Suppressor macrophage (primary cell): ENCODE measurements at regions not wholly inside any gene's neighbourhood (a gene's known extent, or its start where the extent isn't known, plus 50 kb on each side); places are given as distances from the start of the nearest gene placed in this dataset.
"Not testable (repeated sequence)": the region's sequence is repeated elsewhere in the genome, so short reads cannot be mapped to it uniquely, and the experiment has no call there.

Experiments used
- DNase-seq, 4 experiments: peaks; one replicate each; pipeline ENCODE4 v3.0.0-alpha.2; 2020 to 2022

- DNase-seq = no peak
These were observed 238.3 kb upstream of the C1orf87 start for GRCh38 chr1:60311838-60312237.

- no peak for DNase-seq
These were observed 226.0 kb upstream of the C1orf87 start for GRCh38 chr1:60299581-60299980.

DNA sequence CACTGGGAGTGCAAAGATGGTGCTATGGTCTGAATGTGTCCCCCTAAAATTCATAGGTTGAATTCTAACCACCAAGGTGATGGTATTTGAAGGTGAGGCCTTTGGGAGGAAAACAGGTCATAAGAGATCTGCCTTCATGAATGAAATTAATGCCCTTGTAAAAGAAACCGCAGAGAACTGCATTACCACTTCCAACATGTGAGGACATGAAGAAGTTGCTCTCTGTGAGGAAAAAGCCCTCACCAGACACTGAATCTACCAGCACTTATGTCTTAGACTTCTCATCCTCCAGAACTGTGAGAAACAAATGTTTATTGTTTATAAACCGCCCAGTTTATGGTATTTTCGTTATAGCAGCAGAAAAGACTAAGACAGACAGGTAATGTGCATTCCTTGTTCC lies 224.7 kb upstream of the C1orf87 start:
- no peak for DNase-seq

DNA sequence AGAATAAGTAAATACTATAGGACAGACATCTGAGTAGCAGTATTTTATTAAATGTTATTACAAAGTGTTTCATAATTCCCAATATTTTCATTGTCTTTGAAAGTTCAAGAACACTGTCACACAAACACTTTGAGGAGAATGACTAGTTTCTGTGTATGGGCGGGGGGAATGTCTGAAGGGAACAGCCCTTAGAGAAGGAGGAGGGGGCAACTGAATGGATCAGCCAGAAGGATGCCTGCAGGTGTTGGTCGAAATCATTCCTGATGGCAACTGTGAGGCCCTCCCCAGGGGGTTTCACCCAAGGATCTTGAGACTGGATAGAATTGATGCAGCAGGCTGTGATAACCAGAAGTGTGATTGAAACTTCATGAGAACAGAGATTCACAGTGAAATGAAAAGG lies 223.2 kb upstream of the C1orf87 start:
- no peak for DNase-seq

DNA sequence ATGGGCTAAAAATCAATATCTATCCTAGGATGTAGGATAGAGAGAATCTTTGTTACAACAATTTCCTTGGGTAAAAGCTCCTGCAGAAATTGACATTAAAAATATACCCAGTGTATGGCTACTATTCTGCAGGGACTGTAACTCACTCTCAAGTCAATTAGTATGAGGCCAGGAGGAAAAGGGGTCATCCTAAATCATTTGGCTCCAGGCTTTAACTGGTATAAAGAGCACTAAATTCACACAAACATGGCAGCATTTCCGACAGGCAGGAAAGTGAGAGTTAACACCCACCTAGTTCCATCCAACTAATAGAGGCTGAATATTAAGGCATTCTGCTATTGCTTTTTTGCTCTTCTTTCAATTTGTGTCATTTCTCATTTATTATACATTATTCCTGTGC lies 218.6 kb upstream of the C1orf87 start:
- no peak for DNase-seq

DNA sequence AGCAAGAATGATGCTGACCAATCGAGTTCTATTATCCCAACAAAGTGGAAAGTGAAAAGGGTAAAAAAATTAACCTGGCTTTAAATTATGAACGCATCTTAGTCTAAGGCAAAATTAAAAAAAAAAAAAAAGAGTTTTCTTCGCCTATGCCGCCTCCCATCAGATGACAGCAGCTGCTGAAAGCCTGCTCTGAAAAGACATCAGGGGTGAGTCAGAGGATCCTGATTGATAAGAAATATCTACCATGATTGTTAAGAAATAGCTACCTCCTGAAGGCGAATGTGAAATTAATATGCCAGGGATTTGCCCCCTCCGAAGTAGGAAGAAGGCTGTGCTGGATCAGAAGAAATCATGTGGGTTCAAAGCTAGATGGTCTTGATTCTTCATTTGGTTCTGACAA lies 216.8 kb upstream of the C1orf87 start:
- DNase-seq = no peak

DNA sequence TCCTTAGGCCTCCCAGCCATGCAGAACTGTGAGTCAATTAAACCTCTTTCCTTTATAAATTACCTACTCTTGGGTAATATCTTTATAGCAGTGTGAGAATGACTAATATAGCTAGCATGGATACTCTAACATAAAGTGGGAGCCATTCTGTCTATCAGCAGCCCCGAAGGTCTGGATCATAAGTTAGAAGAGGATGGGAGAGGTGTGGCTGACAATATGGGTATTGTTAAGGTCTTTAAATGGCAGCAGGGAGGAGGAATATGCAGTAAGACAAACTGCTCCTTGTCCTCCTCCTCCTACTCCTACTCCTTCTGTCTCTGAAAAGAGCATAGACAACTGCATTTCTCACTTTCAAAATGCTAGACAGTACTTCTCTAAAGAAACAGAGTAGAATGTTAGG lies 214.0 kb upstream of the C1orf87 start:
- DNase-seq = no peak

DNA sequence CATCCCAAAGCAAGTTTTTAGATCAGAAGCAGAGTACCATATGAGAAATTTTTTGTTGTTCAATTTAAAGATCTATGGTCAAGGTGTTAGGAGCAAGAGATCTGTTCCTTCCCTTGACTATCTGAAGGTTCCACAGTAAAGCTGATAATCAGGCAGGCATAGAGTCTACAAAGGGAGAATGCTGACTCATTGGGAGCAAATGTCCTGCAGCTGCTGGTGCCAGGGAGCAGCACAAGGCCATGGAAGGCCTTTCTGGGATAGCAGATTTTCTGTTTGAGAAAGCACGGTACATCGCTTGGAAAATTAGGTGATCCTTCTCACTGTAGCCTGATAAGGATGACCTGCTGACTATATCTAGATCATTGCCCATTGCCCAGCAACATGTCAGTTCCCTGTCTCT lies 210.1 kb upstream of the C1orf87 start:
- DNase-seq = no peak

DNA sequence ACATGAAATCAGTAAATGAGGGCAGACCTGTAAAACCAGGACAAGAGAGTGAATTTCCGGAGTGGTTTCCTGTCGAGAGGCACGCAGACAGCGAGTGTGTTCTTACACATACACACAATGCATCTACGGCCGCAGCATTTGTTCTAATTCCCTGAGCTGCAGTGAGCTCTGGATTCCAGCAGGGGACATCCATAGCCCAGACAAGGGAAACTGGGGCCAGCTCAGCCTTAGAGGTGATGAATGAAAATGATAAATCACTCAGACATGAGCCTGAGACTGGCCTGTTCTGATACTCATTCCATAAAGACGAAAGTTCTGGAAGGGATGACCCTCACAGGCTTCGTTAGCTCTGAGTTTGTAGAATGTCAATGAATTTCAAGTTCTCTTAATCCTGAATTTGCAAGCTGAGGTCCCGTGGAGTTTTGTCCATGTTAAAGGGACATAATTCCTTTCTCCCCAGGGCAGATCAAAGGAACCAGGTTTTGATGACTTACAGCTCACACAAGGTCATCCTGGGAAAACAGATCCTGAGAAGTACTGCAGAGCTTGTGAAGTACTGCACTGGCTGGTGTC lies 207.9 kb upstream of the C1orf87 start:
- DNase-seq = peak; percentile 58 to 69 (median 63)

DNA sequence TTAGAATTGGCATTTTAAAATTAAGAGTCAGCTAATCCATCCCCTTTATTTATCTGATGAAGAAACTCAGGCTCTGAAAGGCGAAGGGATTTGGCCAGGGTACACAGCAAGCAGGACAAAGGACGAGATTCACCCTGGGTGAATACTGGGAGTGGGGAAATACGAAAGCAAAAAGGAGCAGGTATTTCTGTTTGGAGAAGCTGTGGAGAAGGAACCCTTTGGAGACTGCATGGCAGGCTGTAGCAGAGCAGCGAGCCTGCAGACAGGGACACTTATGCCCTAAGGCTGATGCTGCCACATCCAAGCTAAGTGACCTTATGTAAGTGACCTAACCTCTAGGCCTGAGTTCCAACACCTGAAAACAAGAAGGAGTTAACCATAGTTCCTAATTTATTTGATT lies 207.2 kb upstream of the C1orf87 start:
- DNase-seq = no peak

- DNase-seq = no peak
These were observed 206.7 kb upstream of the C1orf87 start for GRCh38 chr1:60280256-60280655.

GRCh38 chr1:60279798-60280197 lies 206.2 kb upstream of the C1orf87 start:
- DNase-seq = no peak

DNA sequence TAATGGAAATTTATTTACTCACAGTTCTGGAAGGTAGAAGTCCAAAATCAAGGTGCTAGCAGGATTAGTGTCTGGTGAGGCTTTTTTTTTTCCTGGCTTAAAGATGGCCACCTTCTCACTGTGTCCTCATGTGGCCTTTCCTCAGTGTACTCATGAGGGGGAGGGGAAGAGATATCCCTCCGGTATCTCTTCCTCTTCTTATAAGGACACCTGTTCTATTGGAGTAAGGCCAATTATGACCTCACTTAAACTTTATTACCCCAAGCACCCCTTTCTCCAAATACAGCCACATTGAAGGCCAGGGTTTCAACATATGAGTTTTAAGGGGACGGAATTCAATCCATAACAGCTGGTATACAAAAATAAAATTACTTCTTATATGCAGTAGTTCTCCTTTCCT lies 203.7 kb upstream of the C1orf87 start:
- DNase-seq = no peak

GRCh38 chr1:60274422-60275290 lies 201.1 kb upstream of the C1orf87 start:
- no peak for DNase-seq

DNA sequence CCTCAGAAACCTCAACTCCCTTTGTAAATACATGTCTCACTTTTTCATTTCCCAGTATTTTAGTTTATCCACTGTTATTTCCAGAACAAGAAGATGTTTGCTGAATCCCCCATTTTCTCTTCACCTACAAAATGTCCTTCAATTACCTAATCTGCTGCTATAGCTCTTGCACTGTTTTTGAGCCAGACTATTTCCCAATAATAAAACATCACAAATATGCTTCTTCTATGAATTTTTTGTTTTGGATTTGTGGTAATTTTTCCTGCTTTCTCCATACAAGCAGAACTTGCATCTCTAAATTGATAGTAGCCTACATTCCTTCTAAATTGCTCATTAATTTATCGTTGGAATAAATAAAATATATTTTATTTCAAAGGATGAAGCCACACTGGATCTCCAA lies 199.6 kb upstream of the C1orf87 start:
- no peak for DNase-seq

- no peak for DNase-seq
These were observed 197.5 kb upstream of the C1orf87 start for GRCh38 chr1:60271041-60271440.

- no peak for DNase-seq
These were observed 194.9 kb upstream of the C1orf87 start for GRCh38 chr1:60268451-60268850.

- no peak for DNase-seq
These were observed 192.3 kb upstream of the C1orf87 start for GRCh38 chr1:60265560-60266535.

GRCh38 chr1:60262701-60263100 lies 189.1 kb upstream of the C1orf87 start:
- DNase-seq = no peak

GRCh38 chr1:60257531-60257930 lies 184.0 kb upstream of the C1orf87 start:
- no peak for DNase-seq

DNA sequence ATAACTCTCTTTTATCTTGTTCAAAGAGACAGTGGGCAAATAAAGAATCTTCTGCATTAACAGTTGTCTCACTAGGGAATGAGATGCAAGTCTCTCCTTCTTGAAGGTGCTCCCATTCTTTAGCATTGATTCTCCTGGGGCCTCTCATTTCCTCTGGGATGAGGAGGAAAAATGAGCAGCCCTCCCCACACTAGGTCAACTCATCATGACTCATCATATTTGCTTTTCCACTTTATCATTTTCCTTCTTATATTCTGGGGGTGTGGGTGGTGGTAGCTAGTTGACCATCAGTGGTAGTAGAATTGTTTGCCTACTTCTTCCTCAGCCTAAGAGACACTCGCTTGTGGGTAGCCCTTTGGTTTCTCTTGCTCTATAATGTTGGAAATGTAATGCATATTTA lies 182.0 kb upstream of the C1orf87 start:
- no peak for DNase-seq

- DNase-seq = no peak
These were observed 177.9 kb upstream of the C1orf87 start for GRCh38 chr1:60251426-60251825.

DNA sequence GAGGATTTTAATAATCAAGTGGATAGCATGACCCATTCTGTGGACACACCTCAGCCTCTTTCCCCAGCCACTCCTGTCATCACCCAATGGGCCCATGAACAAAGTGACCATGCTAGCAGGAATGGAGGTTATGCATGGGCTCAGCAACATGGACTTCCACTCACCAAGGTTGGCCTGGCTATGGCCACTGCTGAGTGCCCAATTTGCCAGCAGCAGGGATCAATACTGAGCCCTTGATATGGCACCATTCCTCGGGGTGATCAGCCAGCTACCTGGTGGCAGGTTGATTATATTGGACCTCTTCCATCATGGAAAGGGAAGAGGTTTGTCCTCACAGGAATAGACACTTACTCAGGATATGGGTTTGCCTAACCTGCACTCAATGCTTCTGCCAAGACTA lies 173.9 kb upstream of the C1orf87 start:
- not testable (repeated sequence) for DNase-seq
